CD14-positive monocyte (primary cell): ENCODE measurements at regions not wholly inside any gene's neighbourhood (a gene's known extent, or its start where the extent isn't known, plus 50 kb on each side); places are given as distances from the start of the nearest gene placed in this dataset.

Experiments used
- DNase-seq, 3 donors: peaks; one replicate each; pipeline ENCODE4 v3.0.0-alpha.2; 2011 to 2022
- H2AFZ ChIP-seq: 2 replicates; pipeline ENCODE4 v1.6.0; 2012; ENCODE audit warnings: mild to moderate bottlenecking, low read depth, low read length, inconsistent platforms; ENCODE audit not compliant: insufficient read depth, poor library complexity, severe bottlenecking
- H3K27ac ChIP-seq, 2 donors: 1 replicate in 1 of 2; 2 replicates in 1 of 2; pipeline ENCODE4 v1.5.1; 2012 to 2013; ENCODE audit warnings: low read length in 2 of 2, control low read depth in 1 of 2, inconsistent platforms in 1 of 2, low read depth in 1 of 2, mild to moderate bottlenecking in 1 of 2
- H3K27me3 ChIP-seq, 2 donors: one replicate each; pipeline versions ENCODE4 v1.6.0 to v1.6.1; 2011 to 2013; ENCODE audit warnings: low read length in 2 of 2; ENCODE audit not compliant: control insufficient read depth in 2 of 2, insufficient read depth in 2 of 2
- H3K36me3 ChIP-seq, 2 donors: replicated peaks in 1 of 2; 1 replicate in 1 of 2; 2 replicates in 1 of 2; pipeline versions ENCODE4 v1.5.1 to v1.6.1; 2012 to 2013; ENCODE audit warnings: low read length in 2 of 2, control low read depth in 1 of 2, inconsistent platforms in 1 of 2, mild to moderate bottlenecking in 1 of 2; ENCODE audit not compliant: insufficient read depth in 2 of 2, control insufficient read depth in 1 of 2
- H3K4me1 ChIP-seq, 2 donors: 1 replicate in 1 of 2; 2 replicates in 1 of 2; pipeline versions ENCODE4 v1.5.1 to v1.6.1; 2012 to 2013; ENCODE audit warnings: low read length in 2 of 2, control low read depth in 1 of 2, inconsistent platforms in 1 of 2, mild to moderate bottlenecking in 1 of 2, moderate library complexity in 1 of 2; ENCODE audit not compliant: insufficient read depth in 2 of 2, control insufficient read depth in 1 of 2
- H3K4me2 ChIP-seq: replicated peaks from 2 replicates; pipeline ENCODE3; 2012; ENCODE audit warnings: low read length, moderate library complexity, mild to moderate bottlenecking; ENCODE audit not compliant: poor library complexity, severe bottlenecking; ENCODE audit errors: extremely low read depth
- H3K4me3 ChIP-seq, 3 experiments: fragments of 200-600 bp in 1 of 3; sonication (generic) in 1 of 3; replicated peaks in 1 of 3; 1 replicate in 2 of 3; 2 replicates in 1 of 3; pipeline ENCODE4 v1.5.1; 2011 to 2013; ENCODE audit warnings: low read length in 3 of 3, mild to moderate bottlenecking in 3 of 3, control low read depth in 2 of 3, low read depth in 2 of 3, inconsistent platforms in 1 of 3, moderate library complexity in 1 of 3
- H3K79me2 ChIP-seq: 2 replicates; pipeline ENCODE4 v1.6.0; 2012; ENCODE audit warnings: mild to moderate bottlenecking, control low read depth, inconsistent platforms, low read length, moderate library complexity; ENCODE audit not compliant: insufficient read depth
- H3K9ac ChIP-seq: 2 replicates; pipeline ENCODE4 v1.6.0; 2017; ENCODE audit warnings: low read length, mild to moderate bottlenecking; ENCODE audit not compliant: insufficient read depth, poor library complexity, severe bottlenecking
- H3K9me3 ChIP-seq, 2 donors: replicated peaks in 1 of 2; 1 replicate in 1 of 2; 2 replicates in 1 of 2; pipeline versions ENCODE4 v1.5.1 to v1.6.1; 2012 to 2013; ENCODE audit warnings: low read length in 2 of 2, control low read depth in 1 of 2; ENCODE audit not compliant: control insufficient read depth in 1 of 2, insufficient read depth in 1 of 2
- H4K20me1 ChIP-seq: 2 replicates; pipeline ENCODE4 v1.6.0; 2012; ENCODE audit warnings: mild to moderate bottlenecking, low read length, control low read depth, moderate library complexity; ENCODE audit not compliant: insufficient read depth
- H3K27ac Mint-ChIP-seq, 7 donors: one replicate each; pipeline ENCODE4 v1.8.0; 2020; ENCODE audit warnings: mild to moderate bottlenecking in 7 of 7, mixed read lengths in 7 of 7, moderate library complexity in 6 of 7, inconsistent platforms in 2 of 7
- H3K27me3 Mint-ChIP-seq, 3 donors: one replicate each; pipeline ENCODE4 v1.8.0; 2021 to 2022; ENCODE audit warnings: low read depth in 3 of 3, mild to moderate bottlenecking in 3 of 3, mixed read lengths in 3 of 3, moderate library complexity in 3 of 3, inconsistent platforms in 1 of 3
- H3K36me3 Mint-ChIP-seq, 2 donors: one replicate each; pipeline ENCODE4 v1.8.0; 2020; ENCODE audit warnings: mixed read lengths in 2 of 2, inconsistent platforms in 1 of 2, mild to moderate bottlenecking in 1 of 2
- H3K4me1 Mint-ChIP-seq: one replicate; pipeline ENCODE4 v1.8.0; 2020; ENCODE audit warnings: mild to moderate bottlenecking, mixed read lengths
- H3K4me3 Mint-ChIP-seq, 2 donors: one replicate each; pipeline ENCODE4 v1.8.0; 2020; ENCODE audit warnings: mild to moderate bottlenecking in 2 of 2, mixed read lengths in 2 of 2, moderate library complexity in 1 of 2
- H3K9me3 Mint-ChIP-seq, 7 donors: one replicate each; pipeline ENCODE4 v1.8.0; 2020 to 2022; ENCODE audit warnings: mixed read lengths in 7 of 7, mild to moderate bottlenecking in 6 of 7, moderate library complexity in 6 of 7, inconsistent platforms in 2 of 7
- WGBS: methylation state at CpG from one replicate; pipeline ENCODE4 v1.1.5; 2013; ENCODE audit warnings: missing lambda C conversion rate; ENCODE audit not compliant: insufficient coverage; 5-methylcytosine and 5-hydroxymethylcytosine counted together
- intact Hi-C, 2 donors: fragments of 100-400 bp; cut with micrococcal nuclease; formaldehyde crosslinking; loops; one replicate each; pipeline versions ENCODE4 v1.15.0 to v1.15.1; 2023
- TF ChIP-seq, protein P1 (sequence below): fragments of 200-600 bp; IDR thresholded peaks from one replicate; pipeline ENCODE4 v1.8.0; 2022; ENCODE audit warnings: antibody characterized with exemption, mild to moderate bottlenecking

DNA sequence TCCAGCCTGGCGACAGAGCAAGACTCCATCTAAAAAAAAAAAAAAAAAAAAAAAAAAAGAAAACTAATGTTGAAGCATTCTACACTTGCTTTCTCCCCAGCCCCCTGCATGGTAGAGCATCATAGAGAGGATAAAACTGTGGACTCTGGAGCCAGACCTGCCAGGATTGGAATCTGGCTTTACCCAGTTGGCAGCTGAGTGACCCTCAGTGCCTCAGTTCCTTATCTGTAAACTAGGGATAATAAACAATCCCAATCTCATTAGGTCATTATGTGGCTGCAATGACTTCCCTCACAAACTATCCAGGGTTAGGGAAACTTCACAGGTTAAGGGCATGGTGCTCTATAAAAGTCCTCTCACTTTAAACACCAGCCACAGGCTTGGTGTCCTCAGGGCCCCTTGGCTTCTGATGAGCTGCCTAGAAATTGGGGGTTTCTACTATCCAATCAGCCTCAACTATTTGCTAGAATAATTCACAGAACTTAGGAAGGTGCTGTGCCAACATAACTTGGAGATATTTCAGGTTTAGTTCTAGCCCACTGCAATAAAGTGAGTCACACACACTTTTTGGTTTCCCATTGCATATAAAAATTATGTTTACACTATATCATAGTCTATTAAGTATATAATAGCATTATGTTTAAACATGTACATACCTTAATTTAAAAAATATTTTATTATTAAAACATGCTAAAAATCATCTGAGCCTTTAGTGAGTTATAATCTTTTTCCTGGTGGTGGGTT lies 180.5 kb upstream of the B3GALT2 start:
- Histone ChIP-seq H3K9me3 (no peaks in the 10 kb centered on the region), H3K4me2 (no peak overlapping the region), H3K4me1 (no peaks in the 10 kb centered on the region), H3K4me3 (no peak overlapping the region), H3K27me3 (no peaks in the 10 kb centered on the region), H4K20me1 (no peaks in the 10 kb centered on the region), H2AFZ (no peak overlapping the region), H3K27ac (no peak overlapping the region), H3K79me2 (no peaks in the 10 kb centered on the region), H3K36me3 (no peaks in the 10 kb centered on the region), H3K9ac (no peak overlapping the region)
- H3K4me3 Mint-ChIP-seq: no peak overlapping the region
- H3K36me3 Mint-ChIP-seq: no peaks in the 10 kb centered on the region
- H3K27me3 Mint-ChIP-seq: no peaks in the 10 kb centered on the region
- WGBS: no CpG with 5 or more reads among the region's 1 CpG
- H3K4me1 Mint-ChIP-seq: peaks cover 5% of the 10 kb centered on the region
- no peak for DNase-seq
- intact Hi-C loops: no loop called here
- peak overlapping the region in 1 of 7 donors; percentile 52 for H3K27ac Mint-ChIP-seq
- H3K9me3 Mint-ChIP-seq: peaks cover 0 to 7% (median 2%) of the 10 kb centered on the region in 7 donors
- TF ChIP-seq, protein P1, sequence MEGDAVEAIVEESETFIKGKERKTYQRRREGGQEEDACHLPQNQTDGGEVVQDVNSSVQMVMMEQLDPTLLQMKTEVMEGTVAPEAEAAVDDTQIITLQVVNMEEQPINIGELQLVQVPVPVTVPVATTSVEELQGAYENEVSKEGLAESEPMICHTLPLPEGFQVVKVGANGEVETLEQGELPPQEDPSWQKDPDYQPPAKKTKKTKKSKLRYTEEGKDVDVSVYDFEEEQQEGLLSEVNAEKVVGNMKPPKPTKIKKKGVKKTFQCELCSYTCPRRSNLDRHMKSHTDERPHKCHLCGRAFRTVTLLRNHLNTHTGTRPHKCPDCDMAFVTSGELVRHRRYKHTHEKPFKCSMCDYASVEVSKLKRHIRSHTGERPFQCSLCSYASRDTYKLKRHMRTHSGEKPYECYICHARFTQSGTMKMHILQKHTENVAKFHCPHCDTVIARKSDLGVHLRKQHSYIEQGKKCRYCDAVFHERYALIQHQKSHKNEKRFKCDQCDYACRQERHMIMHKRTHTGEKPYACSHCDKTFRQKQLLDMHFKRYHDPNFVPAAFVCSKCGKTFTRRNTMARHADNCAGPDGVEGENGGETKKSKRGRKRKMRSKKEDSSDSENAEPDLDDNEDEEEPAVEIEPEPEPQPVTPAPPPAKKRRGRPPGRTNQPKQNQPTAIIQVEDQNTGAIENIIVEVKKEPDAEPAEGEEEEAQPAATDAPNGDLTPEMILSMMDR: no peak

GRCh38 chr1:193365966-193366365 lies 179.6 kb upstream of the B3GALT2 start:
- no peaks in the 10 kb centered on the region for H4K20me1 ChIP-seq
- no peak overlapping the region for H3K4me3 ChIP-seq
- no peaks in the 10 kb centered on the region for H3K27me3 ChIP-seq
- no peak overlapping the region for H3K9ac ChIP-seq
- Mint-ChIP-seq H3K4me1 (peaks cover 5% of the 10 kb centered on the region), H3K27ac (no peak overlapping the region), H3K9me3 (peaks cover 0 to 8% (median 2%) of the 10 kb centered on the region in 7 donors), H3K4me3 (no peak overlapping the region), H3K36me3 (no peaks in the 10 kb centered on the region), H3K27me3 (no peaks in the 10 kb centered on the region)
- no peaks in the 10 kb centered on the region for H3K4me1 ChIP-seq
- H3K9me3 ChIP-seq: no peaks in the 10 kb centered on the region
- no peak overlapping the region for H3K27ac ChIP-seq
- no CpG with 5 or more reads among the region's 2 CpGs for WGBS
- no peak overlapping the region for H3K4me2 ChIP-seq
- intact Hi-C loops: no loop called here
- H3K36me3 ChIP-seq: no peaks in the 10 kb centered on the region
- DNase-seq: no peak
- H2AFZ ChIP-seq: no peak overlapping the region
- TF ChIP-seq, protein P1: no peak
- H3K79me2 ChIP-seq: no peaks in the 10 kb centered on the region
